Activated effector memory CD4-positive, alpha-beta T cell treated with anti-CD3 and anti-CD28 coated beads, Interleukin-2, amount 50 U/mL, for 16 hours (primary cell): ENCODE measurements at regions not wholly inside any gene's neighbourhood (a gene's known extent, or its start where the extent isn't known, plus 50 kb on each side); places are given as distances from the start of the nearest gene placed in this dataset.

Experiments
- DNase-seq: peaks from one replicate; pipeline ENCODE4 v3.0.0-alpha.2; 2020

DNA sequence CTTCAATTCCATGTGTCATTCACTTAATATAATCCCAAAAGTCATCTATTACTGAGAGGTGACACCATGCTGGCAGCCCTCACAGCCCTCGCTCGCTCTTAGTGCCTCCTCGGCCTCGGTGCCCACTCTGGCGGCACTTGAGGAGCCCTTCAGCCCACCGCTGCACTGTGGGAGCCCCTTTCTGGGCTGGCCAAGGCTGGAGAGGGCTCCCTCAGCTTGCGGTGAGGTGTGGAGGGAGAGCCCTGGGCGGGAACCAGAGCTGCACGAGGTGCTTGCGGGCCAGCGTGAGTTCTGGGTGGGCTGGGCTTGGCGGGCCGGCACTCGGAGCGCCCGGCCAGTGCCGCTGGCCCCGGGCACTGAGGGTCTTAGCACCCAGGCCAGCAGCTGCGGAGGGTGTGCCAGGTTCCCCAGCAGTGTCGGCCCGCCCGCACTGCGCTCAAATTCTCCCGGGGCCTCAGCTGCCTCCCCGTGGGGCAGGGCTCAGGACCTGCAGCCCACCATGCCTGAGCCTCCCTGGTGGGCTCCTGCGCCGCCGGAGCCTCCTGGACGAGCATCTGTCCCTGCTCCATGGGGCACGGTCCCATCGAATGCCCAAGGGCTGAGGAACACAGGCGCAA, 374.1 kb downstream of the ELAVL2 start:
- DNase-seq, result no peak

DNA sequence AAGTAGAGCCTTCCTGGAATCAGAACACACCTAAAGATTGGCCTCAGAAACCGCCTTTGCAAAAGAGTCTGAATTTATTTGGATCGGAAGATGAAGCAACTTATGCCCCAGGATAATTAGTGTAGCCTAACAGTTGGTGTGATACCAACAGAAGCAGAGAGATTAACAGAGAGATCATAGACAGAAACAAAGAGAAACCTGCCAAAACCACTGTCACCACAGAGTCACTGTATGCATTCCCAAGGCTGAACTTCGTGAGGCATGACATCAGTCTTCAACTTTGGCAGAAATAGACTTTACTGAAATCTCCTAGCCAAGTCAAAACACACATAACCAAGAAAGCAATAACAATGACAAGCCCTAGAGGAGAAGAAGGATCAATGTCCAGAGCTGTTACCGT, 361.8 kb downstream of the ELAVL2 start:
- DNase-seq, result no peak

DNA sequence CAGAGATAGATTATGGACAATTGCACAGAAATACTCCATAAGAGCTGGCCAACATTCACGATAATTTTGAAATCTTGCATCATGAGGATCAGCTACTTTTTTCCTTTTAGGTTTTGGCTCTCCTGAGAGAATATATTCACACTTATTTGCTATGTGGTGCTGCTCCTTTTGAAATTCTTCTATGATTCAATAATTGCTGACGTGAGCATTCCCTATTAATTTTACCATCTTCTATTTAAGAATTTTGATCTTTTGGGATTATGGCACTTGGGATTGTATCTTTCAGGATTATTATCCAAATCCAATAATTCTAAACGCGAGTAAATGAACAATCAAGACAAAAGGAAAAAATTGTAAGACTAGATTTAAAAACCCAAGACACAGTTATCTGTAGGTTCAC, 358.8 kb downstream of the ELAVL2 start:
- DNase-seq, result no peak

DNA sequence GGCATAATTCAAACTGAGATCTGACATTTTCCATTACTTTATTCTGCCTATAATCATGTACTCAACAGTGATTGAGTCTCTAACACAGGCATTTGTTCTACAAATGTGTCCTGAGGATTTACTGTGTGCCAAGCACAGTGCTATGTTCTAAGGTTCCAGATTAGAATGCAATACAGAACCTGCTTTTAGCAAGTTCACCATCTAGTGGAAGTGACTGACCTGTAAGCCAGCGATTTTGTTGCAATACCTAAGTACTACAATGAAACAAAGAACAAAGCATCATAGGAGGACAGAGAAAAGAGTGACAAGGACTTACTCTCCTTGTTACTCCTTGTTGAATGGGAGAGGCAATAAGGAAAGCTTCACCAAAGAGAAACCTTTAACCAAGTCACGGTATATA, 348.1 kb downstream of the ELAVL2 start:
- DNase-seq, result no peak

DNA sequence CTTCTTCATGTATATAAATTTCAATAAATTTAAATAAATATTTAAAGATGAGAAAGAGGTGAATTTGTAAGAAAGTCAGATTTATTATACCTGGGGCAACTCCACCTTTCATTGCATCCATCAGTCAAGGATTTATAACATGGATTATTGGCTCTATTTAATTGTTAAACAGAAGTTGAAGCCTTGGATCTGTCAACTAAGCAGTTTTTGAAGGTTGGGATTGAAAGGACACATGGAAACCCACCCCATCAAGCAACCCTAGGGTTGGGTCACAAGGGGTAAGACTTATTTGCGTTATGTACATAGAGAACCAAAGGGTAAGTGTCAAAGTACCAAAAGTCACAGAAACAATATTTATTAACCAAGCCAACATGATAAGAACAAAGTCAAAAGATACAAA, 342.5 kb downstream of the ELAVL2 start:
- DNase-seq, result no peak

DNA sequence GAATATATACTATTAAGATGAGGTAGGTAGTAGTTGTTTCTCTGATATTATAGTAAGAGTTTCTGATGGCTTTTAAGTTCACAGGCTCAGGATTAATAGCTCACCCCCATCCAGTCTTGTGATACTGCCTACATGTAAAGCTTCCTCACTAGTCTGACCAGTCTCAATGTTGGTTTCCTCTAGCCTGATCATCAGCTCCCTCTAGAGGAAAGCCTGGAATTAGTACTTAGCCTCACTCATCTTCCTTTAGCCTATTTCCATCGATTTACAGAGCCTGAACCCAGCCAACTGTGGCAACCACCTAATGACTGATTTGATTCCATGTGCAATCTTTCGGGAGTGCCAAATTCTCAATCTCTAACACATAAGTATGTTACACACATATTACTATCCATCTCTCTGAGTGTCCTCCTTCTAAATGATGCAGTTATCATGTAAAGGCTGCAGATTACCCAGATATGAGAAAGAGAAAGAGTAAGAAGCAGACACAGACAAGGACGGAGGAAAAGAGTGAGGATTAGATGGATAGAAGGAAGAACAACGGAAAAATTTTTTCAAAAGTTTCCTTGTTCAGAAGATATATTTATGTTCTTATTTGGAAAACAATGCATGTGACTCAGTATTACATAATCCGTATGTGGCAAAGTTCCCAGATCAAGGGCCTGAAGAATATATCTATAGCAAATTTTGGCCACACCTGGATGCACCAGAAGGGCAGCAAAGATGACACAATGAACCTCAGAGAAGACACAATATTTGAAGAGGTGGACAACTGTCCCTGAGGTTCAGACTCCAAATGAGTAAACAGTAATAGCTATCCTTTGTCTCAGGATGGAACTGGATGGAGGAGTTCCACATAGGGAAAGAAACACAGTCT, 333.7 kb downstream of the ELAVL2 start:
- DNase-seq, result no peak

DNA sequence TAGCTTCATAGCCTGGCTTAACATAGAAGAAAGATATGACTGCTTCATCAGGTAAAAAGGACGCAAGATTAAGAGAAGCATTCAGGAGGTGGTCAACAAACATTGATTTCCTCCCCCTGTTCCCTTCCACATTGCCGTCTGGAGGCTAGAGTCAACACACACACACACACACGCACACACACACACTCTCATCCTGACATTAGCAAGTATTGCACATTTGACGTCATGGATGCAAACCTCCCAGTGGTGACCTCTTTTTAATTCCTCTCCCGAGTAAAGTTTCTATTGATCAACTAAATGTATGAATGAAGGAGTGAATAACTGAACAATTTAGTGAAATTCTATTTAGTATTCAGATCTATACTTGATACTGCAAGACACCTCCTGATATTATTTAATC, 332.8 kb downstream of the ELAVL2 start:
- DNase-seq, result no peak

DNA sequence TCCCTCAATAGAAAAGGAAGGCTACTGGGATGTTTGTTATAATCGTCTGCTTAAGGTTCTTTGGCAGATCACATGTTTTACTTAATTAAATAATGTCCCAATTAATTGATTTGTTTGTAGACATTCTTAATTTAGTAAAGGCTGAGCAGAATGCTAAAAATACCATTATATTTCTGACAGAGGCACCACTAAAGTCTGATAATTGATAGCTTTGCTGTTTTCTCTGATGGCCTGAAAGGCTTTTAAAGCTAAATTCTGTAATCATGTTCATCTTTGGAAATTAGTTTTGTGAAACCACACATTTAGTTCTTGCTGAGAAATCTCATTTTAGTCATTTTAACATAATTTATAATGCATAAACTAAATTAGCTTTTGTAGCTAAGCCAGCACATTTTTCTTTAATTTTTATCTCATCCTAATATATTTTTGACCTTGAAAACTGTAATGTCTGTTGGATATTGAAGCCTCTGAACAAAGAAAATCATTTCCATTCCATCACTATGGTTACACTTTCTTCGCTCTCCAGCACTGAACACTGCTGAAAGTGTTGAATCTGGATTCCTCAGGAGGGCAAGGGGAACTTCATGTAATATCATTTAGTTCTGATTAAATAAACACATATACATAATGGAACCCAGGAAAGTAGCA, 329.4 kb downstream of the ELAVL2 start:
- DNase-seq, result no peak

DNA sequence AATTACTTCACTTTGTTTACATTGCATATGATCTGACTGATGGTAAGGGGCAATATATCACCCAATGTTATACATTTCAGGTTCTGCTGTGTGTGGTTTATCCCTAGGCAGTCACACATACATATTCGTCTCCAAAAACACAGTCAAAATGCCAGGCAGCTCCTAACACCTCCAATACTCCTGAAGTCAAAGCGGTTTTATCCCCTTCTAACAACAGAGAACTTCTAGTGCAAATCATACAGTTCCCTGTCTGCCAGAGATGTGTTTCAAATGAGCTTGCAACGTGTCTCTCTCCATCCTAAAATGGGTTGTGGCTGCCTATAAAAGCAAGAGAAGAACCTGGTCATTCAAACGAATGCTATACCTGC, 328.9 kb downstream of the ELAVL2 start:
- DNase-seq, result no peak

DNA sequence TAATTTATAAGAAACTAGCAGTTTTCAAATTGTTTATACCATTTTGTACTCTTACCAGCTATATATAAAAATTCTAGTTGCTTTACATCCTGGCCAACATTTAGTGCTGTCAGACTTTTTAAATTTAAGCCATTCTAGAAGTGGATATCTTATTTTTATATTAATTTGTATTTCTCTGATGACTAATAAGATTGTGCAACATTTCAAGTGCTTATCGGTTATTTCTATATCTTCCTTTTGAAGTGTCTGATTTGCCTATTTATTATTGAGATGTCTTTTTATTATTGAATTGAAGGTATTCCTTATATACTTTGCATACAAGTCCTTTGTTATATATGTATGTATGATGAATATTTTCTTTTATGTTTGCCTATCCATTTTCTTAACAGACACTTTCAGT, 324.0 kb downstream of the ELAVL2 start:
- no peak for DNase-seq

DNA sequence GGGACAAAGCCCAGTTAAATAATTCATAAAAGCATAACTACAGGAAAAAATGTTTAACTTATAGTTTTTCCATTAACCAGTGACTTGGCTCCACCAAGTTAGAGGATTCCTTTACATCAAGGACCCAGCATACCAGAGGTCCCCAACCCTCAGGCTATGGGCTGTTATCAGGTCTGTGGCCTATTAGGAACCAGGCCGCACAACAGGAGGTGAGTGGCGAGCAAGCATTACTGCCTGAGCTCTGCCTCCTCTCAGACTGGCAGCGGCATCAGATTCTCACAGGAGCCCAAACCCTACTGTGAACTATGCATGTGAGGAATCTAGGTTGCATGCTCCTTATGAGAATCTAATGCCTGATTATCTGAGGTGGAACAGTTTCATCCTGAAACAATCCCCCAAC, 303.1 kb downstream of the ELAVL2 start:
- DNase-seq, result no peak

DNA sequence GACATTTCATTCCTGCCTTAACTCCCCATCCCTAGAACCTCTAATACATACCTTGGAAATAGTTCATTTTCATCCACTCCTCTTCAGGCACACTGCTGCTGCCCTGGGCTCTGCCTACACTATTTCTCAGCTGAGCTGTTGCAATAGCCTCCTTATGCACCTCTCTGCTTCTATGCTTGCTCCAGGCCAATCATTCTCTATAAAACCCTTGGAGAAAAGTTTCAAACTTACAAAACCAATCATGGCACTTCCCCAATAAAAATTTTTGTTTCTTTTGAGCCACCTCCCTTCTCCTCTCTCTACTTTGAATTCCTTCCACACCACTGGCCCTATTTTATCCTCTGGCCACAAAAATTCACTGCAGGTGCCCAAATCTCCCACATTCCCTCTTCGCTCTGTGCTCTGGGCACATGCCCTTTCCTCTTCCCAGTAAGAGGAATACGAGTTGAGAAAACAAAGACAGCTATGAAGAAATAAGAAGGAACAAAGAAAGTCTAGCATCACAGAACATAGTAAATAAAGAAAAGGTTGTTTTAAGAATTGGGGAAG, 301.4 kb downstream of the ELAVL2 start:
- no peak for DNase-seq

DNA sequence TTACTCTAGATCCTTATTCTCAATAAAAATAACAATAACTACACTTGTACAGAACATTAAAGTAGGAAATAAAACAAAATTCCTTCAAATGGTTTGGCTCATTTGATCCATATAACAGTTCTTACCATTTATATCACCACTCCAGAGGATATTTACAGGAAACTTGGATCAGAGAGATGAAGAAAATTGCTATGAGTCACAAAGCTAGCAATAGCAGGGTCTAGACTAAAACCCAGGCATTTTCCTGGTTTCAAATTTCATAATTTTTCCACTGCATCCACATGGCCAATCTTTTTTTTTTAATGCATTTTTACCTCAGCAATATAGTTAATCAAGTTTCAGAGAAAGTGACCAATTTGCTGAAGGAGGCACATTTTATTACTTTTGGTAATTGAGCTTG, 299.2 kb downstream of the ELAVL2 start:
- DNase-seq, result no peak

DNA sequence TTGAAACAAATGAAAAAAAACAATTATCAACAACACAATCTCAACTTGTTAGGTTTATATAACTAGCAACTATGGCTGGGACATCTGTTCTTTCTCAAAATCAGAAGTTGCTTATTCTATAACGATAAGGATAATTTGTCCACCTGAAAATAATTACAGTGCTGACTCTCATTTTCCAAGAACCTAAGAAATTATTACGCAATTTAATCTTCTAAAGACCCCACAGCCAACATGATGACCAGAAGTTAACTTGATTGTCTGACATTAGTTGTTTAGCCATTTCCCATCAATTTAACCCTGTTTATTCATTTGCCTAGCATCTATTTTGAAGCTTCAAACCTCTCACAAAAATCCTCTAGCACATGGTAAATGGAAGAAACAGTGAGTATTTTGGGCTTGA, 293.8 kb downstream of the ELAVL2 start:
- DNase-seq, result no peak

DNA sequence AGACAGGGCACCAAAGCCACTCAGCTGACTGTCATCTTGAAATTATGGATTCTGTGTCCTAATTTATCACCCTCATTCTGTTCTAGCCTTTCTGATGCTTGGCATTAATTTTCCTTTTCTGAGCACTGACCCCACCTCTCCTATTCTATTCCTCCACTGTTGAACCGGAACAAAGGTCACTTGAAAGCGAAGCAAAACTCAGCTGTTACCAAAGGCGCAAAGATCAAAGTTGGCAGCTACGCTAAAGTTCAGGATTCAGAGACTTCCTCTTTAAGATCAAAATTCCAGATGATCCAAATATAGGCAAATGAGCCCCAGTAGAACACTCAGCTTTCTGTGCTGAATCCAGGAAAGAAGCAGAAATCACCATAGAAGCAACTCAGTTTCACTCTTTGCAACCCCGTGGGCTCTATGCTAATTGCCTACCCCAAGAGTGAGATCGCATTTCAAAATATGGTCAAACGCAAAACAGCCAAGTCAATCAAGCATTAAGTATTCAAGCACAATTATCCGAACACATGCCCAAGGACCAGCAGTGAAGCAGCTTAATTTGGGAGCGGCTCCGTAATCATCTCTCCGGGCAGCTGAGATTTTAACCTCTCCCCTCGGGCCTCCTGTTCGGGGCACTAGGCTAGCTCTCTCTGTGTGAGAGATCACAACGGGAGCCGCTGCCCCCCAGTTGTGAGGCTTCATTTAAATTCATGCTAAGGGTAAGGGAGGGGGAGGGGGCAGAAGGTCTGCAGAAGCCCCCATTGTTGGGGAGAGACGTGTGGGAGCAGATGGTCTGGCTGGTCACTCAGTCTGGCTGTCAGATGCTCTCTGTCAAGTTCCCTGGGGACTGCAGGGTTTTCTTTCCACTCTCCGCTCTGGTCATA, 288.6 kb downstream of the ELAVL2 start:
- DNase-seq, result no peak

DNA sequence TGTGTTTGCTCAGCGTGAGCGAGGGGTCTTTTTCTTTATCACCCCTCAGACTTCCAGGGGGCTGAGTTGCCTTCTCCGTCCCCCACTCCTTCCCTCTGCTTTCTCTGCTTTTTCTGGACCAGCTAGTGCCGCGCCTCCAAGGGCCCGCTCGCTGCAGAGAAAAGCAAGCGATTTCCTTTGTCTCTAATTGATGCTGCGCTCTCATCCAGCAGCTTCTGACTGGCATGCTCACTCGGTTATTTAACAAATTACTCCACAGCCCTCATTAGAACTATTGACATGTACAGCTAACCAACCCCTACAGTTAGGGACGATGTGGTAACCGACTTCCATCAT, 288.0 kb downstream of the ELAVL2 start:
- DNase-seq, result no peak

DNA sequence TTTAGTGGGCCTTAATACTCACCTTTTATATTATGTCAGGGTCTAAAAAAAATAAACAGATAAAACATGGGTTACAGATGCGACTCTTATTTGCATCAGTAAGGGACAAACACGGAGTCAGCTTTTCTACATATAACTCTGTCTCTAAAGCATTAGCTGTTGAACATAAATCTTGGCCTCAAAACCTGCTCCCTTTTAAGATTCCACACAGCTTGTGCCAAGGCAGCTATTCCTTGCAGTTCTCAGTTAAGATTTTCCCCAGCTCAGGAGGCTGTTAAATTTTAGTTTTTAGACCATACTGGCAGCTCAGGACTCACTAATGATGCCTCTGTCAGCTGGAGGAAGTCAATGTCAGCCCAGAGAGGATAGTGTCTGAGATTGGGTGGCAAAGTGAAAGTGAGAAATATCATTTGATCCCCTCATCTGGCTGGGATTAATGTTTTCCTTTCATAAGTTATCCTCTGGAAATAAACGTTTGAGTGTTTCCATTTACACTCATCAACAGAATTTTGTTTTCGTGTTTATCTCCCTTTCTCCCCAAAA, 287.5 kb downstream of the ELAVL2 start:
- no peak for DNase-seq

DNA sequence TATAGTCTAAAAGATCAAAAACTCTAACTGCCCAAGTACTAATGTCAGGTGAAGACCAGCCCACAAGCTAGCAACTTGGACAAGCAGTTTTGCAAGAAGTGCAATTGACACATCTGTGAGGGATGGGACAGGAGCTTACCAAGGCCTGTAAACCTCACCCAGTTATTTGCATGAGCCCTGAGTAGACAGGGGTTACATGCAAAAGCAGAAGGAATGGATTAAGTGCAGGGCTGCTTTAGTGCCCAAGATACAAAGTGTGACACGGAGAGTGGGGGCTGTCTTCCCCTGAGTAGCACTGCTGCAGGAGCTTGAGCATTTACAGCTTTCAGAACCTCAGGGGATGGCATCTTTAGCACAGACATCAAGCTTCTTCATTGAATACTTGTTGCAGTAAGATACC, 286.7 kb downstream of the ELAVL2 start:
- no peak for DNase-seq

DNA sequence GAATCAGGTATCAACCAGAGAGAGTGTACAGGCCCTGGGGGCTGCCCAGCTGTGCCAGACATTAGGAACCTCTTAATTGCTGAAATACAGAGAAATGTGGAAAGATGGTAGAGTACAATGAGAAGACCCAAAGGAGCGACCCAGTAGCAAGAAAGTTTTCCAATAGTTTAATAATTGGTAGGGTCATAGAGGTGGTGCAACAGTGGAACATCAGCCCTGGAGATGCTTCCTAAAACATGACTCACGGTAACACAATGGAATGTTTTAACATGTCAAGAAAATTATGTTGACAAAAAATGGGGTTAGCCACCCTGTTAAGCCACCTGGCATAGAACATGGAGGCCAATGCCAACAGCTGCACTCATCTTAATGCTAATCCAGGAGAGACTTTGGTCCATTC, 284.1 kb downstream of the ELAVL2 start:
- DNase-seq, result no peak

DNA sequence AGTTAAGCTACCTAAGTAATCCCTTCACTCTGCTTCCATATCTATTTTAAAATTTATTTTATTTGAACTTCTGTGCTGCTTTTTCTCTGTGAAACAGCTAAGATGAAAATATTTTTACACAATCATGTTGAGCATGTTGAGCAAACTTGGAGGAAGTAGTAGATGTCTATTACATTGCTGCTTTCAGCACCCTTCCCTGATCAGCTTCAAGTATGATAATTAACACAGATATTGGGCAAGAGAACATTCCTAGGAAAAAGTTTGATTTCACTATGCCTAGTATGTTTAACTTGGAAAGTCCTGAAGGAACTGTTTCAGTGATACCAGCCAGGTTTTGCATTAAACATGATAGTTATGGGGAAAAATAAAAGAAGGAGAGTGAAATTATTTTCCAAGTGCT, 283.6 kb downstream of the ELAVL2 start:
- DNase-seq, result no peak

DNA sequence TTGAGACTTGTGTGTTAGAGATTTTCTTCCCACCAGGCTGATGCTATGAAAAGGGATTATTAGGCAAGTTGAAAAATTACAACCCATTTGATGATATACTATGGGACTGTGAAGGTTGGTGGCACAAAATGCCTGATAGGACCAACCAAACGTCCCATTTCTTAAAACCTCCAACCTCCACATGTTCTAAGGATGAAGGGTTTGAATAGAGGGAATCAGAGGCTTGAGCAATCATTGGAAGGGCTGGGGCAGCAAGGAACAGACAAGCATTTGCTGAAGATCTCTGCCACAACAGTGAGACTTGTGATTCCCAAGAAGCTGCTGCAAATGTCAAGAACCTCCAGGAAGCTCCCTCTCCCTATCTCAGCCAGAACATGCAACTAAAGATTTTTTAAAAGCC, 283.1 kb downstream of the ELAVL2 start:
- DNase-seq, result no peak

DNA sequence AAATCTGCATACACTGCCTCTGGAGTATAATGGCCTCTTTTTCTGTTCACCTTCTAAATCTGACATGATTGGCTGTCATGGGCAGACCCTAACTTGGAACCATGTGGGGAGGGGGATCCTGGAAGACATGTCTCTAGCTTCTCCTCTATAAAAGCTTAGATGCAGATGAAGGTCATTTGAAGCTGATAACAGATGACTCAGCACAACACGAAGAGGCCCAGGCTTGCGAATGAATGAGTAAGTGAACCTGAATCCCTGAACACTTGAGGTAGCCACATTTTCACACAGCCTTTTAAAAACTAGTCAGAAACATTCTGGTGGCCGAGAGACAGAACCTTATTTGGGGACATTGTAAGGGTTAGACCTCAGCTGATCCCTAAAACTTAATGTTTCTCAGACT, 282.6 kb downstream of the ELAVL2 start:
- DNase-seq, result no peak

DNA sequence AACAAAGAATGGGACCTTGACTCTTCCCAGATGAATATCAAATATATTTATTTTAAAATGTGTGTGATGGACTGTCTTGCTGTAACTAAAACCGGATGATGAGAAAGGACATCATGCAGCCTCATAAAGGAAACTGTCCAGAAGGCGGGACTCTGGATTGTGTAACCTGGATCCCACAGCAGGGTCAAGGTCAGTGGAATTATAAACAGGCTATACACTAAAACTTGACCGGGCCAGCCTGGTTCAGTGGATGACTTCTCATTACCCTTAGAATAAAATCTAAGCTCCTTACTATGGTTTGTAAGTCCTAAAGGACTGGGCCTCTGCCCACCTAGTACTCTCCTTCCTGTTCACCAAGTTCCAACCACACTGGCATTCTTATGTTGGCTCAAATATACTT, 280.3 kb downstream of the ELAVL2 start:
- DNase-seq, result no peak
